Lower lobe of right lung (tissue), 2 donors: ENCODE measurements at regions not wholly inside any gene's neighbourhood (a gene's known extent, or its start where the extent isn't known, plus 50 kb on each side); places are given as distances from the start of the nearest gene placed in this dataset.

Source experiments
- ATAC-seq, 2 donors: fragments of 200-7000 bp; cut with Tn5 transposase; one replicate each; pipeline ENCODE4 v1.9.1; 2020 to 2022; ENCODE audit warnings: mild to moderate bottlenecking in 2 of 2, moderate library complexity in 2 of 2
- DNase-seq: peaks from one replicate; pipeline ENCODE4 v3.0.0-alpha.2; 2020
- H3K27ac ChIP-seq: fragments of 200-600 bp; one replicate; pipeline ENCODE4 v1.8.0; 2022
- H3K27me3 ChIP-seq: fragments of 200-600 bp; one replicate; pipeline ENCODE4 v1.8.0; 2022; ENCODE audit warnings: low read depth
- H3K36me3 ChIP-seq: fragments of 200-600 bp; one replicate; pipeline ENCODE4 v1.8.0; 2022; ENCODE audit warnings: mild to moderate bottlenecking
- H3K4me1 ChIP-seq: fragments of 200-600 bp; one replicate; pipeline ENCODE4 v1.8.0; 2022
- H3K4me3 ChIP-seq: fragments of 200-600 bp; one replicate; pipeline ENCODE4 v1.8.0; 2022; ENCODE audit warnings: mild to moderate bottlenecking
- H3K9me3 ChIP-seq: fragments of 200-600 bp; one replicate; pipeline ENCODE4 v1.8.0; 2022
- CTCF ChIP-seq: fragments of 200-600 bp; IDR thresholded peaks from one replicate; pipeline ENCODE4 v1.8.0; 2022; ENCODE audit warnings: antibody characterized with exemption, mild to moderate bottlenecking
- intact Hi-C: fragments of 100-400 bp; cut with DNase I; formaldehyde crosslinking; loops from one replicate; pipeline ENCODE4 v1.11.0; 2022
- donor health status: DM: no; HTN: yes; CAD: no; lungs with severe emphysema.

DNA sequence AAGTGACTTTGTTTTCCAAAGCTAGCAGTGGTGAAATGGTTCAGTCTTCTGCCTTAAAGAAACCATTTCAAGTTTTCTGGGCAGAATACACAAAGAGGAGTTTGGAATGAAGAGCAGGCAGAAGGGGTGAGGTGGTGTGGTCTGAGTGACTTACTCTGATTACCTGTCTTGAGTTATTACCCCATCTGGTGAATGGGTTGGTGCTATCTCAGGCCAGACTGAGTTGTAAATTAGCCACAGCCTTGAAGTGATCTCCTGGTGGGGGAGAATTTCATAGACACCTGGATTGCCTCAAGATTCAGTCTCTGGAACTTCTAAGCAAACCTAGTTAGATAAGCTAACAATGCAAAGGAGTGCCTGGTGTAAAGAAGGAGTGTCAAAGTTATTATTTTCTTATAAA is 983.5 kb upstream of the NXPH2 start:
- no peaks in the 10 kb centered on the region for H3K9me3 ChIP-seq
- ATAC-seq (no peak), DNase-seq (no peak)
- no peak overlapping the region for H3K27ac ChIP-seq
- H3K4me1 ChIP-seq: no peaks in the 10 kb centered on the region
- H3K27me3 ChIP-seq: no peaks in the 10 kb centered on the region
- H3K36me3 ChIP-seq: no peaks in the 10 kb centered on the region
- H3K4me3 ChIP-seq: no peak overlapping the region
- no peak for TF ChIP-seq CTCF
- intact Hi-C loops: no loop called here

DNA sequence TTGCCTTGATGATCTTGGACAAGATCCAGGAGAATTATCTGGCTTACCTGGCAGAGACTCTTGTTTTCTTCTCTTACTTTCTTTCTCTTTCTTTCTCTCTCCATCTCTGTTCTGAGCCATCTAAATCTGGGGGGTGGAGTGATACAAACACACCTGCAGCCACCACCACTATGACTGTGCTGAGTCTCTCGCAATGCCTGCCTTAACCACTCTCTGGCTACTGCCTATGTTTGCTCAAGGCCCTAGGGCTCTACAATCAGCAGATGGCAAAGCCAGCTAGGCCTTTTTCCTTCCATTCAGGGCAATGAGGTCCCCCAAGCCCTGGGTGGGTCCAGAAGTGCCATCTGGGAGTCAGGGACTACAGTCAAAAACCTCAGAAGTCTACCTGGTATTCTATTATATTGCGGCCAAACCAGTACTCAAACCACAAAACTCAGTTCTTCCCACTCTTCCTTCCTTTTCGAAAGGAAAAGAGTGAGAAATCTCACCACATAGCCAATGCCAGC is 978.9 kb upstream of the NXPH2 start:
- Histone ChIP-seq H3K9me3 (peaks cover 8% of the 10 kb centered on the region), H3K4me3 (no peak overlapping the region), H3K27me3 (no peaks in the 10 kb centered on the region), H3K36me3 (no peaks in the 10 kb centered on the region), H3K4me1 (no peaks in the 10 kb centered on the region), H3K27ac (no peak overlapping the region)
- DNase-seq (no peak), ATAC-seq (no peak)
- no peak for TF ChIP-seq CTCF
- intact Hi-C loops: no loop called here

GRCh38 chr2:139746901-139747300 is 966.7 kb upstream of the NXPH2 start:
- ATAC-seq: no peak
- H3K9me3 ChIP-seq: no peaks in the 10 kb centered on the region
- no peak for DNase-seq
- no peaks in the 10 kb centered on the region for H3K36me3 ChIP-seq
- no peaks in the 10 kb centered on the region for H3K4me1 ChIP-seq
- H3K4me3 ChIP-seq: no peak overlapping the region
- intact Hi-C loops: no loop called here
- no peaks in the 10 kb centered on the region for H3K27me3 ChIP-seq
- TF ChIP-seq CTCF: no peak
- no peak overlapping the region for H3K27ac ChIP-seq

DNA sequence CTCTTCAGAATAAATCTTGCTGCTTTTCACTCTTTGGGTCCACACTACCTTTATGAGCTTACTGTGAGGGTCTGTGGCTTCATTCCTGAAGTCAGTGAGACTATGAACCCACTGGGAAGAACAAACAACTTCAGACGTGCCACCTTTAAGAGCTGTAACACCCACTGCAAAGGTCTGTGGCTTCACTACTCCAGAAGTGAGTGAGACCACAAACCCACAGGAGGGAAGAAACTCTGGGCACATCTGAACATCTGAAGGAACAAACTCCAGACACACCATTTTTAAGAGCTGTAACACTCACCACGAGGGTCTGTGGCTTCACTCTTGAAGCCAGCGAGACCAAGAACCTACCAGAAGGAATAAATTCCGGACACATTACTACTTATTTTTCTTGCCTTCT is 964.1 kb upstream of the NXPH2 start:
- intact Hi-C loops: no loop called here
- Histone ChIP-seq H3K4me1 (no peaks in the 10 kb centered on the region), H3K27me3 (no peaks in the 10 kb centered on the region), H3K27ac (no peak overlapping the region), H3K9me3 (no peaks in the 10 kb centered on the region), H3K36me3 (no peaks in the 10 kb centered on the region), H3K4me3 (no peak overlapping the region)
- TF ChIP-seq CTCF: no peak
- ATAC-seq: no peak
- DNase-seq: no peak

DNA sequence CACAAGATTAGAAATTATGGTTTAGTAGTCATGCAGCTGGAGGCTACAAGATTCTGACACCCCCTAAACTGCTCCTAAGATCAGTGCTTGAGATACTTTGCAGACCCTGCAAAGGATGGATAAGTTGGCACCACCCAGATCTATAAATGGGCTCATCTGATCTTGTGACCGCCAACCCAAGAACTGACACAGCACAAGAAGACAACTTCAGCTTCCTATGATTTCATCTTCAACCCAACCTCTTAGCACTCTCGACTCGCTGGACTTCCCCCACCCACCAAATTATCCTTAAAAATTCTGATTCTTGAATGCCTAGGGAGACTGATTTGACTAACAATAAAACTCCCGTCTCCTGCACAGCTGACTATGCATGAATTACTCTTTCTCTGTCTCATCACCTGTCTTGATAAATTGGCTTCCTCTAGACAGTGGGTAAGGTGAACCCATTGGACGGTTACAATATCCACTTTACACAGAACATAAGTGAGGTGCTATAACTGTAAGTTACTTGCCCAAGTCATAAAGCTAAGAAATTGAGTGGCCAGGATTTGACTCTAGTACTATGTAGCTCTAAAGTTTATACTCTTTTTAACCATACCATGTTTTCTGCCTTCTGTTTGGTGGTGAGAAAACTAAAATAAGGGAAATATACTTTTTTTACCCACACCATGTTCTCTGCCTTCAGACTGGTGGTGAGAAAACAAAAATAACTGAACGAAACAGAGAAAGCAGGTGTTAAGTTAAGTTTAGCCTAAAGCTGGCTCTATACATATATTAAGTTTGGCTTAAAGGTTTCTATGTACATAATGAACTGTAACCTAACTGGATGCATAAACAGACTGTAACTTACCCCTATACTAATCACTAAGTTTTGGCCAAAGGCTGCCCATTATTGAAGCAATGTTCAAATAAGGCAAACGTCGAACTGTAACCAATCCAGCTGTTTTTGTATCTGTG is 962.3 kb upstream of the NXPH2 start:
- no peak for TF ChIP-seq CTCF
- Histone ChIP-seq H3K27me3 (no peaks in the 10 kb centered on the region), H3K9me3 (no peaks in the 10 kb centered on the region), H3K27ac (no peak overlapping the region), H3K4me1 (no peaks in the 10 kb centered on the region), H3K4me3 (no peak overlapping the region), H3K36me3 (no peaks in the 10 kb centered on the region)
- ATAC-seq (no peak), DNase-seq (no peak)
- intact Hi-C loops: no loop called here
